BLaER1 treated with 17β-estradiol and CSF1 and Interleukin-3, amounts not matched to agents 10 nM and 100 nM (cell line): ENCODE measurements at regions not wholly inside any gene's neighbourhood (a gene's known extent, or its start where the extent isn't known, plus 50 kb on each side); places are given as distances from the start of the nearest gene placed in this dataset.

Experiments used
- H3K27ac ChIP-seq, 11 experiments: shearing (Covaris generic); formaldehyde crosslinking; 2 replicates each; pipeline ENCODE4 v1.8.1; 2022
- H3K27me3 ChIP-seq, 11 experiments: shearing (Covaris generic); formaldehyde crosslinking; 2 replicates each; pipeline ENCODE4 v1.8.1; 2022
- H3K36me3 ChIP-seq, 11 experiments: shearing (Covaris generic); formaldehyde crosslinking; 2 replicates each; pipeline ENCODE4 v1.8.1; 2022
- H3K4me1 ChIP-seq, 10 experiments: shearing (Covaris generic); formaldehyde crosslinking; 2 replicates each; pipeline ENCODE4 v1.8.1; 2022
- H3K4me2 ChIP-seq, 11 experiments: shearing (Covaris generic); formaldehyde crosslinking; 2 replicates each; pipeline ENCODE4 v1.8.1; 2022
- H3K4me3 ChIP-seq, 10 experiments: shearing (Covaris generic); formaldehyde crosslinking; 2 replicates each; pipeline ENCODE4 v1.8.1; 2022
- H3K9ac ChIP-seq, 11 experiments: shearing (Covaris generic); formaldehyde crosslinking; 2 replicates each; pipeline ENCODE4 v1.8.1; 2022
- H3K9me3 ChIP-seq, 11 experiments: shearing (Covaris generic); formaldehyde crosslinking; replicated peaks in 1 of 11; 2 replicates each; pipeline ENCODE4 v1.8.1; 2022
- H4K20me1 ChIP-seq, 11 experiments: shearing (Covaris generic); formaldehyde crosslinking; 2 replicates each; pipeline ENCODE4 v1.8.1; 2022
- Cebpa-rat ChIP-seq, 11 experiments: shearing (Covaris generic); IDR thresholded peaks; 2 replicates each; pipeline ENCODE4 v1.8.1; 2022

- Histone ChIP-seq H3K27me3 (no peaks in the 10 kb centered on the region), H3K4me3 (no peak overlapping the region), H3K36me3 (peaks cover 0 to 28% (median 0%) of the 10 kb centered on the region in 11 experiments; a peak in 6 of 22 replicates)
Observed at GRCh38 chrX:7294483-7294882, 146.5 kb upstream of the PUDP start.

DNA sequence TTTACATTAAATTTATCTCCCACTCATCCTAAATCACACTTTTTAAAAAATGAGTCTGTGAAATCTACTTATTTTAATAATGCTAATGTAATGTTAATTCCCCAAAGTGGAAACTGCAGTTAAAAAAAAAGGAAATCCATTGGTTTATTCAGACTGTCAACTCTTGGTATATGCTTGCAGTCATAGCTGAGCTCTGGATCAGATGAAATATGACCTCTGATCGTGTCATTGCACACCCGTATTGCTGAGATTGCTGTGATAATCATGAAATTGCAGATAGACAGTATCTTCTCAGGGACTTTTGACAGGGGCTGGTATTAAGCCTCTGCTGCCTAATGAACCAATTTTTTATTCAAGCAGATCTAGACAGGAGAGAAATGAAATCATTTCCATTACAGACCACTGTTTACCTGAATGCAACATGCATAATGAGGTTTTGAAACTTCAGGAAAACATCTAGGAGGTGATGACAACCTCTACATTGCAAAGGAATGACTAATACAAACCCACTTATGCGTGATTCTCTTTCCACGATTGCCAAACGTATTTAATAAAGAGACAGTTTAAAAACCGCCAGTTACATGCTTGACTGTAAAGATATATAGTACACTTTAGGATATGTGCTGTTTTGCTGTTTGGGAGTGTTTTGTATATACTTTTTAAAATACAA is 138.3 kb upstream of the PUDP start:
- no peak for TF ChIP-seq Cebpa-rat (IDR thresholded peaks at IDR 0.05)
- Histone ChIP-seq H4K20me1 (no peaks in the 10 kb centered on the region; a peak in 1 of 22 replicates), H3K4me1 (no peaks in the 10 kb centered on the region)

More at GRCh38 chrX:7294483-7294882, 146.5 kb upstream of the PUDP start:
- Histone ChIP-seq H3K4me1 (no peaks in the 10 kb centered on the region), H3K4me2 (no peak overlapping the region), H3K9ac (no peak overlapping the region), H3K27ac (no peak overlapping the region), H3K9me3 (peaks cover 5 to 12% (median 9%) of the 10 kb centered on the region in 11 experiments; a peak in 15 of 22 replicates), H4K20me1 (no peaks in the 10 kb centered on the region)
- no peak for TF ChIP-seq Cebpa-rat (IDR thresholded peaks at IDR 0.05)

GRCh38 chrX:7285765-7286164 is 137.8 kb upstream of the PUDP start:
- Histone ChIP-seq H3K4me2 (no peak overlapping the region), H3K27ac (no peak overlapping the region), H3K4me3 (no peak overlapping the region), H3K9me3 (no peaks in the 10 kb centered on the region; a peak in 2 of 22 replicates), H4K20me1 (no peaks in the 10 kb centered on the region; a peak in 1 of 22 replicates), H3K9ac (no peak overlapping the region), H3K27me3 (no peaks in the 10 kb centered on the region), H3K36me3 (peaks cover 0 to 24% (median 0%) of the 10 kb centered on the region in 11 experiments; a peak in 1 of 22 replicates), H3K4me1 (no peaks in the 10 kb centered on the region)
- no peak for TF ChIP-seq Cebpa-rat (IDR thresholded peaks at IDR 0.05)

More for the DNA sequence above, 138.3 kb upstream of the PUDP start:
- Histone ChIP-seq H3K9me3 (no peaks in the 10 kb centered on the region; a peak in 1 of 22 replicates), H3K4me2 (no peak overlapping the region), H3K9ac (no peak overlapping the region), H3K27ac (no peak overlapping the region), H3K36me3 (peaks cover 0 to 26% (median 0%) of the 10 kb centered on the region in 11 experiments; a peak in 2 of 22 replicates), H3K4me3 (no peak overlapping the region), H3K27me3 (no peaks in the 10 kb centered on the region)

DNA sequence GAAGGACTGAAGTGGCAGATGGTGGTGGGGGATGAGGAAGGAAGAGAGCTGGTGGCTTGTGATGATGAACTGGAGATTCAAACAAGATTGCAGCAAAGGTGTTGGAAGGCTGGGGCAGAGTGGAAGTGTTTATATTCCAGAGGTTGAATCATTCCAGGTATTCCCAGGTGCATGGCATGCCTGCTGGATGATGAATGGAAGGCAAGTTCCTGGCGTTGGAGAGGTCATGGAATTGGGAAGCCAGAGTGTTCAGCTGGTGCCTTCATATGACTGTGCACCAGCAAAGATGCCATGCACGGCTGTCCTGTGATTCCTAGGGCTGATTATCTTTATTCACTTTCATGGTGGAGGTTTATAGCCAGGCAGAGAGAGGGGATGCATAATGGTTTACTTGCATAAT is 135.8 kb upstream of the PUDP start:
- H3K9ac ChIP-seq, result no peak overlapping the region
- H3K4me3 ChIP-seq, result no peak overlapping the region
- H4K20me1 ChIP-seq, result no peaks in the 10 kb centered on the region; a peak in 1 of 22 replicates
- H3K36me3 ChIP-seq, result peaks cover 0 to 11% (median 0%) of the 10 kb centered on the region in 11 experiments; a peak in 1 of 22 replicates
- H3K4me2 ChIP-seq, result no peak overlapping the region
- no peak overlapping the region for H3K27ac ChIP-seq
- no peaks in the 10 kb centered on the region for H3K4me1 ChIP-seq
- H3K27me3 ChIP-seq, result no peaks in the 10 kb centered on the region
- TF ChIP-seq Cebpa-rat (IDR thresholded peaks at IDR 0.05), result no peak
- no peaks in the 10 kb centered on the region; a peak in 2 of 22 replicates for H3K9me3 ChIP-seq

GRCh38 chrX:7280520-7280919 is 132.6 kb upstream of the PUDP start:
- Histone ChIP-seq H3K36me3 (peaks cover 0 to 25% (median 8%) of the 10 kb centered on the region in 11 experiments; a peak in 8 of 22 replicates), H3K9me3 (no peaks in the 10 kb centered on the region; a peak in 2 of 22 replicates), H3K4me3 (no peak overlapping the region), H3K27me3 (no peaks in the 10 kb centered on the region), H3K27ac (no peak overlapping the region), H3K9ac (no peak overlapping the region), H3K4me2 (no peak overlapping the region), H3K4me1 (no peaks in the 10 kb centered on the region), H4K20me1 (no peaks in the 10 kb centered on the region; a peak in 1 of 22 replicates)
- no peak for TF ChIP-seq Cebpa-rat (IDR thresholded peaks at IDR 0.05)

GRCh38 chrX:7272346-7272745 is 124.4 kb upstream of the PUDP start:
- Histone ChIP-seq H3K4me1 (peaks cover 0 to 69% (median 39%) of the 10 kb centered on the region in 10 experiments; a peak in 15 of 20 replicates), H3K9me3 (peaks cover 0 to 1% (median 0%) of the 10 kb centered on the region in 11 experiments; a peak in 1 of 22 replicates), H3K4me3 (no peak overlapping the region), H3K27me3 (no peaks in the 10 kb centered on the region), H3K4me2 (peak overlapping the region in 5 of 11 experiments; percentile 44 to 85 (median 76); a peak in 10 of 22 replicates), H3K36me3 (peaks cover 0 to 15% (median 8%) of the 10 kb centered on the region in 11 experiments; a peak in 8 of 22 replicates), H3K27ac (0 out of 22 replicates have a peak overlapping the region, but pooled peaks of 1 of the 11 experiments have one; percentile 37), H3K9ac (no peak overlapping the region), H4K20me1 (no peaks in the 10 kb centered on the region)
- TF ChIP-seq Cebpa-rat (IDR thresholded peaks at IDR 0.05), result no peak

- Histone ChIP-seq H3K4me3 (no peak overlapping the region), H3K27ac (peak overlapping the region in 6 of 11 experiments; percentile 36 to 79 (median 66); a peak in 9 of 22 replicates), H3K4me2 (peak overlapping the region in 6 of 11 experiments; percentile 66 to 85 (median 76); a peak in 12 of 22 replicates), H3K36me3 (peaks cover 0 to 10% (median under 1%) of the 10 kb centered on the region in 11 experiments; a peak in 5 of 22 replicates), H3K9ac (peak overlapping the region in 1 of 11 experiments; percentile 65; a peak in 1 of 22 replicates), H3K27me3 (no peaks in the 10 kb centered on the region), H3K4me1 (peaks cover 0 to 69% (median 39%) of the 10 kb centered on the region in 10 experiments; a peak in 15 of 20 replicates), H4K20me1 (no peaks in the 10 kb centered on the region), H3K9me3 (peaks cover 0 to 15% (median 0%) of the 10 kb centered on the region in 11 experiments; a peak in 10 of 22 replicates)
- no peak for TF ChIP-seq Cebpa-rat (IDR thresholded peaks at IDR 0.05)
Observed at GRCh38 chrX:7270933-7271332, 123.0 kb upstream of the PUDP start.

GRCh38 chrX:7269991-7270390 is 122.0 kb upstream of the PUDP start:
- H3K27me3 ChIP-seq, result no peaks in the 10 kb centered on the region
- no peaks in the 10 kb centered on the region for H4K20me1 ChIP-seq
- peaks cover 0 to 8% (median 0%) of the 10 kb centered on the region in 11 experiments; a peak in 2 of 22 replicates for H3K36me3 ChIP-seq
- peak overlapping the region in 1 of 10 experiments; percentile 34; a peak in 3 of 20 replicates for H3K4me3 ChIP-seq
- H3K4me1 ChIP-seq, result peaks cover 0 to 69% (median 39%) of the 10 kb centered on the region in 10 experiments; a peak in 15 of 20 replicates
- H3K4me2 ChIP-seq, result peak overlapping the region in 8 of 11 experiments; percentile 46 to 85 (median 74); a peak in 16 of 22 replicates
- peak overlapping the region in 7 of 11 experiments; percentile 36 to 79 (median 63); a peak in 14 of 22 replicates for H3K27ac ChIP-seq
- H3K9ac ChIP-seq, result peak overlapping the region in 5 of 11 experiments; percentile 20 to 65 (median 46); a peak in 8 of 22 replicates
- TF ChIP-seq Cebpa-rat (IDR thresholded peaks at IDR 0.05), result peak in 3 of 11 experiments; percentile 39 to 53 (median 46); a peak in 2 of 22 replicates
- peaks cover 0 to 17% (median 0%) of the 10 kb centered on the region in 11 experiments; a peak in 10 of 22 replicates for H3K9me3 ChIP-seq
